Fibroblast of pulmonary artery (primary cell): ENCODE measurements at regions not wholly inside any gene's neighbourhood (a gene's known extent, or its start where the extent isn't known, plus 50 kb on each side); places are given as distances from the start of the nearest gene placed in this dataset.
"Not testable (repeated sequence)": the region's sequence is repeated elsewhere in the genome, so short reads cannot be mapped to it uniquely, and the experiment has no call there.

Source experiments
- DNase-seq: peaks from one replicate; pipeline ENCODE4 v3.0.0-alpha.2; 2010; ENCODE audit warnings: low read depth
- H3K4me3 ChIP-seq: replicated peaks from 2 replicates; pipeline ENCODE4 v1.5.1; 2011; ENCODE audit warnings: low read depth, mild to moderate bottlenecking, control low read depth, low read length, moderate library complexity
- TF ChIP-seq, protein P1 (sequence below): IDR thresholded peaks from 2 replicates; pipeline ENCODE4 v1.5.1; 2011; ENCODE audit warnings: mild to moderate bottlenecking, control low read depth, low read length, inconsistent platforms; ENCODE audit errors: missing control alignments

- no peak overlapping the region for H3K4me3 ChIP-seq
- peak; percentile 55 for DNase-seq
- TF ChIP-seq, protein P1, sequence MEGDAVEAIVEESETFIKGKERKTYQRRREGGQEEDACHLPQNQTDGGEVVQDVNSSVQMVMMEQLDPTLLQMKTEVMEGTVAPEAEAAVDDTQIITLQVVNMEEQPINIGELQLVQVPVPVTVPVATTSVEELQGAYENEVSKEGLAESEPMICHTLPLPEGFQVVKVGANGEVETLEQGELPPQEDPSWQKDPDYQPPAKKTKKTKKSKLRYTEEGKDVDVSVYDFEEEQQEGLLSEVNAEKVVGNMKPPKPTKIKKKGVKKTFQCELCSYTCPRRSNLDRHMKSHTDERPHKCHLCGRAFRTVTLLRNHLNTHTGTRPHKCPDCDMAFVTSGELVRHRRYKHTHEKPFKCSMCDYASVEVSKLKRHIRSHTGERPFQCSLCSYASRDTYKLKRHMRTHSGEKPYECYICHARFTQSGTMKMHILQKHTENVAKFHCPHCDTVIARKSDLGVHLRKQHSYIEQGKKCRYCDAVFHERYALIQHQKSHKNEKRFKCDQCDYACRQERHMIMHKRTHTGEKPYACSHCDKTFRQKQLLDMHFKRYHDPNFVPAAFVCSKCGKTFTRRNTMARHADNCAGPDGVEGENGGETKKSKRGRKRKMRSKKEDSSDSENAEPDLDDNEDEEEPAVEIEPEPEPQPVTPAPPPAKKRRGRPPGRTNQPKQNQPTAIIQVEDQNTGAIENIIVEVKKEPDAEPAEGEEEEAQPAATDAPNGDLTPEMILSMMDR = no peak
Observed at GRCh38 chr5:111830333-111830732, 73.3 kb upstream of the NREP start.

GRCh38 chr5:111829701-111830100, 72.7 kb upstream of the NREP start:
- TF ChIP-seq, protein P1 = no peak
- no peak overlapping the region for H3K4me3 ChIP-seq
- peak; percentile 77 for DNase-seq

DNA sequence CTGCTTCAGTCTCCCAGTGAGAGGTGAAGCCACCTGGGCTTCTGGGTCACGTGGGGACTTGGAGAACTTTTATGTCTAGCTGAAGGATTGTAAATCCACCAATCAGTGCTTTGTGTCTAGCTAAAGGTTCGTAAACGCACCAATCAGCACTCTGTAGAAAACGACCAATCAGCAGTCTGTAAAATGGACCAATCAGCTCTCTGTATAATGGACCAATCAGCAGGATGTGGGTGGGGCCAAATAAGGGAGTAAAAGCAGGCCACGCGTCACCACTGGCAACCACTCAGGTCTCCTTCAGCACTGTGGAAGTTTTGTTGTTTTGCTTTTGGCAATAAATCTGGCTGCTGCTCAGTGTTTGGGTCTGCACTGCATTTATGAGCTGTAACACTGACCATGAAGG, 69.1 kb upstream of the NREP start:
- TF ChIP-seq, protein P1 = no peak
- DNase-seq = no peak
- no peak overlapping the region for H3K4me3 ChIP-seq

DNA sequence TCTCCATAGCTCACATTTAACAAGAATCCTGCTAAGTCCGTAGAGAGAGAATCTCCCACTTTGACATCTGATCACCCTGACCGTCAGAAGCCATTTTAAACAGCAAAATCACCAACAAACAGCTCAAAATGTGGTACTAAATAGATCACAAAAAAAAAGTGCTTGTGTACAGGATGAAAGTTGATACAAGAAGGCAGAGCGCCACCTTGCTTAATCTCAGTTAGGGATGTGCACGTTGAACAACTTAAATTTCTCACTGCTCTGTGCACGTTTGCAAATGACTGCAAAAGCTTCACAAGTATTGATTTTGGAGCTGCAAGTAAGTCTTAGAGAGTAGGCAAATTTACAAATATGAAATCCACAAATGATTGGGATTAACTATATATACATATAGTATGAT, 63.1 kb upstream of the NREP start:
- TF ChIP-seq, protein P1 = no peak
- H3K4me3 ChIP-seq = no peak overlapping the region
- no peak for DNase-seq

GRCh38 chr5:111819028-111819427, 62.0 kb upstream of the NREP start:
- not testable (repeated sequence) for DNase-seq, H3K4me3 ChIP-seq

- H3K4me3 ChIP-seq = no peak overlapping the region
- TF ChIP-seq, protein P1 = no peak
- DNase-seq = no peak
Observed at GRCh38 chr5:111813537-111813936, 56.5 kb upstream of the NREP start.

GRCh38 chr5:111810112-111810511, 53.1 kb upstream of the NREP start:
- TF ChIP-seq, protein P1 = no peak
- no peak for DNase-seq
- no peak overlapping the region for H3K4me3 ChIP-seq
